Astrocyte of the hippocampus (primary cell): ENCODE measurements at regions not wholly inside any gene's neighbourhood (a gene's known extent, or its start where the extent isn't known, plus 50 kb on each side); places are given as distances from the start of the nearest gene placed in this dataset.
"Not testable (repeated sequence)": the region's sequence is repeated elsewhere in the genome, so short reads cannot be mapped to it uniquely, and the experiment has no call there.

ENCODE experiments used
- DNase-seq: peaks from one replicate; pipeline ENCODE4 v3.0.0; 2011; ENCODE audit warnings: low read depth, low spot score

- no peak for DNase-seq
These were observed 188.6 kb upstream of the TBL1XR1 start for GRCh38 chr3:177385831-177386301.

DNA sequence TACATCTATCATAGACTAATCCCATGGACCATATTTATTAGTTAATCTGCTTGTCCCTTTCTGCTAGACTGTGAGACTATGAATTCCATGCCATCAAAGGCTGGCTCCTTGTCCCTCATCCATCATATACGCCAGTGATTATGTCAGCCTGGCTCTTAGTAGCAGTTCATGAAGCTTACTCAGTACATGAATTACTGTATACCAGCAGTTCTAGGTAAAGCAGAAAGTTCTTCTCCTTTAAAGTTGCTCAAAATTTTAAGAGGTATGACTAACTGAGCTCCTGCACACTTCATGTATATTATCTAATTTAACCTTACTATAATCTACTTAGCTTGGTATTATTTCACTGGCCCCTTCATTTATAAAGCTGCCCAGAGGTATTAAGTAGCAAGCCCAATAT lies 190.9 kb upstream of the TBL1XR1 start:
- DNase-seq, result no peak

DNA sequence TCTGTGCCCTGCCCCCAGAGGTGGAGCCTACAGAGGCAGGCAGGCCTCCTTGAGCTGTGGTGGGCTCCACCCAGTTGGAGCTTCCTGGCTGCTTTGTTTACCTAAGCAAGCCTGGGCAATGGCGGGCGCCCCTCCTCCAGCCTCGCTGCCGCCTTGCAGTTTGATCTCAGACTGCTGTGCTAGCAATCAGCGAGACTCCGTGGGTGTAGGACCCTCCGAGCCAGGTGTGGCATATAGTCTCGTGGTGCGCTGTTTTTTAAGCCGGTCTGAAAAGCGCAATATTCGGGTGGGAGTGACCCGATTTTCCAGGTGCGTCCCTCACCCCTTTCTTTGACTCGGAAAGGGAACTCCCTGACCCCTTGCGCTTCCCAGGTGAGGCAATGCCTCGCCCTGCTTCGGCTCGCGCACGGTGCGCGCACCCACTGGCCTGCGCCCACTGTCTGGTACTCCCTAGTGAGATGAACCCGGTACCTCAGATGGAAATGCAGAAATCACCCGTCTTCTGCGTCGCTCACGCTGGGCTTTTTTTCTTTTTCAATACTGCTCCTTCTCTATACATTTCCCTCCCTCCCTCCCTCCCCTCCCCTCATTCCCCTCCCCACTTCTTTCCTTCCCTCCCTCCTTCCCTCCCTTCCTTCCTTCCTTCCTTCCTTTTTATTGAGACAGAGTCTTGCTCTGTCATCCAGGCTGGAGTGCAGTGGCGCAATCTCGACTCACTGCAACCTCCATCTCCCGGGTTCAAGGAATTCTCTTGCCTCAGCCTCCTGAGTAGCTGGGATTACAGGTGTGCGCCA lies 197.1 kb upstream of the TBL1XR1 start:
- DNase-seq, result not testable (repeated sequence)

DNA sequence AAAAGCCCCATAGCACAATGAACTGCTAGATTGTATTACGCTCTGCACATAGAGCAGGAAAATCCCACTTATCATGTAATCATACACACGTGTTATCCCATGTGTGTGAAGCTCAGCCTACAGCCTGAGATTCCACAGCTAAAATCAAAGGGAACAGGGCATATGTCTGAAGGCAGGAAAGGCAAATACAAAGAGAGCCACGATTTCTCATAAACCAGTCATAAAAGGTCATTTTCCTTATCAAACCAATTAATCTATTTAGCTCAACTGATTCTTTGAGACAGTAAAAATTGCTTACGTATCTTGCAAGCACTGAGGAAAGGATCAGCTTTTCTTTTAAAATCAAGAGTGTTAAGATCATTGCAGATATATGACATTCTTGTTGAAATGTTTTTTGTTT lies 199.5 kb upstream of the TBL1XR1 start:
- DNase-seq, result no peak

- DNase-seq, result no peak
These were observed 204.1 kb upstream of the TBL1XR1 start for GRCh38 chr3:177401375-177401774.

- no peak for DNase-seq
These were observed 205.3 kb upstream of the TBL1XR1 start for GRCh38 chr3:177402533-177402932.

GRCh38 chr3:177405191-177405672 lies 207.9 kb upstream of the TBL1XR1 start:
- DNase-seq, result no peak

- no peak for DNase-seq
These were observed 213.4 kb upstream of the TBL1XR1 start for GRCh38 chr3:177410730-177411129.

- no peak for DNase-seq
These were observed 213.9 kb upstream of the TBL1XR1 start for GRCh38 chr3:177411201-177411600.

- not testable (repeated sequence) for DNase-seq
These were observed 215.4 kb upstream of the TBL1XR1 start for GRCh38 chr3:177412677-177413170.

- no peak for DNase-seq
These were observed 216.8 kb upstream of the TBL1XR1 start for GRCh38 chr3:177414093-177414492.

GRCh38 chr3:177418787-177419186 lies 221.5 kb upstream of the TBL1XR1 start:
- DNase-seq, result no peak

- no peak for DNase-seq
These were observed 222.8 kb upstream of the TBL1XR1 start for GRCh38 chr3:177419904-177420601.

GRCh38 chr3:177420651-177421480 lies 223.6 kb upstream of the TBL1XR1 start:
- peak; percentile 59 for DNase-seq

GRCh38 chr3:177421481-177421785 lies 224.2 kb upstream of the TBL1XR1 start:
- no peak for DNase-seq

DNA sequence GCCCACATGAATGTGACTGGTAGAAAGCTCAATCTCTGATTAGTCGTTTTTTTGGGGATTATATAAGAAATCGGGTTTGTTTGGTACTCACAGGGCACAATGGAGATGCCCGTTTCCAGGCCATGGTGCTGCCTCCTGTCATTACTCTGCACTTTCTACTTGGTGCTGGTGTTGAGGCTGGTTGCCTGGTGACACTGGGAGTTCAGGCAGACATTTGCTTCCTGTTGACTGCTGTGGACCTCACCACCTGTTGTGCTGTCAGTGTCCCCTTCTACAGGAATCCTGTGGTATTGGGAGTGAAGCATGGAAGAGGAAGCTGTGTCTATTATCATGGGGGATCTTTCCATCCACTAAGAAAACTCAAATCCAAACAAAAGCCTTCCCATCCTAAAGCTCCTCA lies 227.2 kb upstream of the TBL1XR1 start:
- DNase-seq, result no peak

DNA sequence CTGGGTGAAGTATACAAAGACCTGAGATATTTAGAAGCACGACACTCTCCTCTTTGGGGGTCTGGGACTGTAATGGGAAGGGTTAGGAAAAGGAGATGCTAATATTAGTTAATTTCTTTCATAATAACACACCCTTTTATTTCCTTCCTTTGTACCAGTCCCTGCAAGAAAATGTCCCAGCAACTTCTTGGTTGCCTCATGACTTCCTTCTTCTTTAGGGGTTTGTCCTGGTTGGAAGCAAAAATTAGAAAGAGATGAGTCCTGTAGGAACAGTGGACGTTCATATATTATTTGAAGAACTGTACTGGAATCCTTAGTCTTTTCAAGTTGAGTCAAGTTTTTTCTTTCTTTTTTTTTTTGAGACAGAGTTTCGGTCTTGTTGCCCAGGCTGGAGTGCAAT lies 227.8 kb upstream of the TBL1XR1 start:
- DNase-seq, result no peak

- DNase-seq, result no peak
These were observed 229.0 kb upstream of the TBL1XR1 start for GRCh38 chr3:177426106-177426877.

GRCh38 chr3:177426878-177427495 lies 229.7 kb upstream of the TBL1XR1 start:
- DNase-seq, result no peak

GRCh38 chr3:177427540-177427939 lies 230.3 kb upstream of the TBL1XR1 start:
- DNase-seq, result peak; percentile 59

- no peak for DNase-seq
These were observed 231.8 kb upstream of the TBL1XR1 start for GRCh38 chr3:177429079-177429478.
